ENCODE measurements at regions not wholly inside any gene's neighbourhood (a gene's known extent, or its start where the extent isn't known, plus 50 kb on each side); places are given as distances from the start of the nearest gene placed in this dataset.

- no peak for TF ChIP-seq ESRRA (IDR thresholded peaks at IDR 0.05; ENCODE audit: low read length)
- 0 out of 2 replicates have a peak, but pooled peaks have one; percentile 25 for TF ChIP-seq YY1 (IDR thresholded peaks at IDR 0.05; ENCODE audit: low read depth, low read length)
- TF ChIP-seq TCF12 (IDR thresholded peaks at IDR 0.05; ENCODE audit: low read depth, low read length) = peak; percentile 94
- peak; percentile 44; the same call in 1 of the 2 replicates for TF ChIP-seq PAX8 (IDR thresholded peaks at IDR 0.05)
- peak; percentile 21; the same call in 1 of the 2 replicates for TF ChIP-seq CBFB (IDR thresholded peaks at IDR 0.05; ENCODE audit: low read depth)
- no peak for TF ChIP-seq KAT2A (conservative IDR thresholded peaks at IDR 0.05; ENCODE audit: control insufficient read depth, low read depth, low read length)
- peak; percentile 71 for TF ChIP-seq PAX5 (IDR thresholded peaks at IDR 0.05; ENCODE audit: borderline replicate concordance, low read depth, low read length)
- no peak for TF ChIP-seq CEBPZ (IDR thresholded peaks at IDR 0.05; ENCODE audit: low read depth, low read length)
- TF ChIP-seq HDAC2 (IDR thresholded peaks at IDR 0.05) = no peak
- peak; percentile 71 for TF ChIP-seq DPF2 (IDR thresholded peaks at IDR 0.05)
- no peak for TF ChIP-seq BRCA1 (IDR thresholded peaks at IDR 0.05; ENCODE audit: low read depth, low read length)
- TF ChIP-seq MEF2A (IDR thresholded peaks at IDR 0.05; ENCODE audit: insufficient read depth, low read depth, low read length) = no peak
- no peak for TF ChIP-seq IRF5 (IDR thresholded peaks at IDR 0.05; ENCODE audit: borderline replicate concordance)
- TF ChIP-seq NRF1 (conservative IDR thresholded peaks at IDR 0.05; ENCODE audit: low read depth, low read length) = no peak
- peak; percentile 64 for TF ChIP-seq POLR2A (IDR thresholded peaks at IDR 0.05; ENCODE audit: low read depth, low read length)
- 0 out of 2 replicates have a peak, but pooled peaks have one; percentile 69 for TF ChIP-seq ZNF24 (IDR thresholded peaks at IDR 0.05)
- TF ChIP-seq MTA3 (IDR thresholded peaks at IDR 0.05; ENCODE audit: borderline replicate concordance, low read length) = no peak
- no peak for TF ChIP-seq PML (IDR thresholded peaks at IDR 0.05; ENCODE audit: low read length)
- TF ChIP-seq PRDM15 (CRISPR knock-in tag; IDR thresholded peaks at IDR 0.05) = no peak
- peak; percentile 75 for TF ChIP-seq POLR2AphosphoS5 (IDR thresholded peaks at IDR 0.05; ENCODE audit: low read length)
- TF ChIP-seq, protein P1, sequence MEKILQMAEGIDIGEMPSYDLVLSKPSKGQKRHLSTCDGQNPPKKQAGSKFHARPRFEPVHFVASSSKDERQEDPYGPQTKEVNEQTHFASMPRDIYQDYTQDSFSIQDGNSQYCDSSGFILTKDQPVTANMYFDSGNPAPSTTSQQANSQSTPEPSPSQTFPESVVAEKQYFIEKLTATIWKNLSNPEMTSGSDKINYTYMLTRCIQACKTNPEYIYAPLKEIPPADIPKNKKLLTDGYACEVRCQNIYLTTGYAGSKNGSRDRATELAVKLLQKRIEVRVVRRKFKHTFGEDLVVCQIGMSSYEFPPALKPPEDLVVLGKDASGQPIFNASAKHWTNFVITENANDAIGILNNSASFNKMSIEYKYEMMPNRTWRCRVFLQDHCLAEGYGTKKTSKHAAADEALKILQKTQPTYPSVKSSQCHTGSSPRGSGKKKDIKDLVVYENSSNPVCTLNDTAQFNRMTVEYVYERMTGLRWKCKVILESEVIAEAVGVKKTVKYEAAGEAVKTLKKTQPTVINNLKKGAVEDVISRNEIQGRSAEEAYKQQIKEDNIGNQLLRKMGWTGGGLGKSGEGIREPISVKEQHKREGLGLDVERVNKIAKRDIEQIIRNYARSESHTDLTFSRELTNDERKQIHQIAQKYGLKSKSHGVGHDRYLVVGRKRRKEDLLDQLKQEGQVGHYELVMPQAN (conservative IDR thresholded peaks at IDR 0.05) = 0 out of 2 replicates have a peak, but pooled peaks have one; percentile 27
- no peak for TF ChIP-seq ZNF217 (IDR thresholded peaks at IDR 0.05)
Observed at GRCh38 chr6:218153-219018, 73.9 kb upstream of the DUSP22 start (continued).
